ENCODE measurements at regions not wholly inside any gene's neighbourhood (a gene's known extent, or its start where the extent isn't known, plus 50 kb on each side); places are given as distances from the start of the nearest gene placed in this dataset.

DNA sequence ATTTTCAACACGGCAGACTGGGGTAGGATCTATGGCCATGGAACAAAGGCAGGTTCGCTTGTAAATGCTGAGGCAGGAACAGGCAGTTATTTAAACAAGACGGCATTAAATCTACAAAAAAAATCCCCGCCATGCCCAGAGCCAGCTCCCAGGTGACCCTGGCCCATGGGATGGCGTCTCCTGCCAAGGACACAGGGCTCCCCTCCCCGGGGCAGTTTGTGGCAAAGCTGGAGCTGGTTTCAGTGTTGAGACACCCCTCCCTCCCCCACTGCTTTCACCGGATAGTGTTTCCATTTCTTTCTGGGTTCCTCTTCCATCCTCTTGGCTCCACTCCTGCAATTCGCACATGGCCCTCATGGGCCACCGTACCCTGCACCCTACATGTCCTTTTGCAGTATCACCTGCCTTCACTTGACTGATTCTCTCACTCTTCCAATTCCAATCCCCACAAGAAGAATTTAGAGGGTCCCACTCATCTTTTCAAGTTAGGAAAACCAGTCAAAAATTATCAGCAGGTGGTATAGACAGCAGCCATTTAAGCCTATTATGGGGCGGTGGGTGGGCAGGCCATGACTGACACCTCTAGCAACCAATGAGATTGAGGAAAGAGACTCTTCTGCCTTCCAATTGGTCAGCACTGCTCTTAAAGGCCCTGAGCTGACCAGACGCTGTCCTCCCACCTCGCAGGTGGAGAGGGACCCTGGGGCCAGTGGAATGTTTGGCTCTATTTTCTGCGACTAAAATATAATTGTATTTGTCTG is 52.0 kb downstream of the OLIG1 start:
- TF ChIP-seq, protein P1, sequence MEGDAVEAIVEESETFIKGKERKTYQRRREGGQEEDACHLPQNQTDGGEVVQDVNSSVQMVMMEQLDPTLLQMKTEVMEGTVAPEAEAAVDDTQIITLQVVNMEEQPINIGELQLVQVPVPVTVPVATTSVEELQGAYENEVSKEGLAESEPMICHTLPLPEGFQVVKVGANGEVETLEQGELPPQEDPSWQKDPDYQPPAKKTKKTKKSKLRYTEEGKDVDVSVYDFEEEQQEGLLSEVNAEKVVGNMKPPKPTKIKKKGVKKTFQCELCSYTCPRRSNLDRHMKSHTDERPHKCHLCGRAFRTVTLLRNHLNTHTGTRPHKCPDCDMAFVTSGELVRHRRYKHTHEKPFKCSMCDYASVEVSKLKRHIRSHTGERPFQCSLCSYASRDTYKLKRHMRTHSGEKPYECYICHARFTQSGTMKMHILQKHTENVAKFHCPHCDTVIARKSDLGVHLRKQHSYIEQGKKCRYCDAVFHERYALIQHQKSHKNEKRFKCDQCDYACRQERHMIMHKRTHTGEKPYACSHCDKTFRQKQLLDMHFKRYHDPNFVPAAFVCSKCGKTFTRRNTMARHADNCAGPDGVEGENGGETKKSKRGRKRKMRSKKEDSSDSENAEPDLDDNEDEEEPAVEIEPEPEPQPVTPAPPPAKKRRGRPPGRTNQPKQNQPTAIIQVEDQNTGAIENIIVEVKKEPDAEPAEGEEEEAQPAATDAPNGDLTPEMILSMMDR (IDR thresholded peaks at IDR 0.05; ENCODE audit: low read depth, low read length) = no peak
- peak; percentile 13 to 31 for DNase-seq (ENCODE audit: low read depth in 2 of 2)
- H3K4me3 ChIP-seq (replicated peaks in 1 of 2; ENCODE audit: low read depth in 2 of 2, low read length in 2 of 2) = no peak overlapping the region

DNA sequence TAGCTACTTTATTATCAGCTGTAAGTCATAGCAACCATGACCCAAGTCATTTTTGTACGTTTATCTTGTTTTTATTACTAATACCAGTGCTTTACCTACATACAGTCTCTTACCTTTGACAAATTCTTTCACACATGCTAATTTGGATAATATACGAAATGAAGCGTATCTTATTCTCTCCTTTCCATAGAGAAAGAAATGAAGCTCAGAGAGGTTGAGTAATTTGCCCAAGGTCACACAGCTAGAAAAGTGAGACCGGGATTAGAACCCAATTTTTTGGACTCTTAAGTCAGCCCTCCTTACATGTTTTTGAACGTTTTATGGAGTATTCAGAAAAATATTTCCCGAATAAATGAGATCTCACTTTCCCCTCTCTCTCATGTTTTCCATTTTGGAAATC is 52.6 kb downstream of the OLIG1 start:
- no peak for DNase-seq (ENCODE audit: low read depth in 2 of 2)
- H3K4me3 ChIP-seq (replicated peaks in 1 of 2; ENCODE audit: low read depth in 2 of 2, low read length in 2 of 2) = no peak overlapping the region
- TF ChIP-seq, protein P1 (IDR thresholded peaks at IDR 0.05; ENCODE audit: low read depth, low read length) = no peak

DNA sequence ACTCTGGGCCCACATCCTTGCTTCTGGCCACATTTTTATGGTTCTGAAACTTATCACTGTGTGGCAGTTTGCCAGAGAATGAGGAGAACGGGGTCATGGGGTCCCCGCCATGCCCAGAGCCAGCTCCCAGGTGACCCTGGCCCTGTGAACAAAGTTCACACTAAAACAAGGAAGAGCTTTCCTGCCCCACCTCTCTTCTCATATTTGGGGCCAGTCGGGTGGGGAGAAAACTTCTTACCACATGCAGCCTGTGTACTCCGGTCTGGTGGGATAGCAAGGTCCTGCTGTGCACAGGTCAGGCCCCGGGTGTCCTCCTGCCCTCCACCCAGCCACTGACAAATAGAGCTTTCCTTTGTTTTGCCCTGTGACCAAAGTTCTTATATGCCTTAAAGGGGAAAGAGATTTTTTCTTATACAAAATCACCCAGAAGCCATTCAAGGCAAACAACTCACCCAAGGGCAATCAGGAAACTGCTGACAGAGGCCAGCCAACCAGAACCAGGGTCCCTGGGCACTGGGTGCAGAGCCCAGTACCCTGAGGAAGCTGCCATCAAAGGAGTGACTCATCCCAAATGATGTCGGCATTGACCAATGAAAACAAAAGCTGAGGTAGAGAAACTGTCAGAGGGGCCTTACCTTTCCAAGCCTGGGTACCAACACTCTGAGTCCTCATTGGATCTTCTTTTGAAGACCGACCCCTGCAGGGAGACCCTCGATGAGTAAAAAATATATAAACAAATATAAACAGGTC is 53.6 kb downstream of the OLIG1 start:
- TF ChIP-seq, protein P1 (IDR thresholded peaks at IDR 0.05; ENCODE audit: low read depth, low read length) = no peak
- no peak for DNase-seq (ENCODE audit: low read depth in 2 of 2)
- no peak overlapping the region for H3K4me3 ChIP-seq (replicated peaks in 1 of 2; ENCODE audit: low read depth in 2 of 2, low read length in 2 of 2)

DNA sequence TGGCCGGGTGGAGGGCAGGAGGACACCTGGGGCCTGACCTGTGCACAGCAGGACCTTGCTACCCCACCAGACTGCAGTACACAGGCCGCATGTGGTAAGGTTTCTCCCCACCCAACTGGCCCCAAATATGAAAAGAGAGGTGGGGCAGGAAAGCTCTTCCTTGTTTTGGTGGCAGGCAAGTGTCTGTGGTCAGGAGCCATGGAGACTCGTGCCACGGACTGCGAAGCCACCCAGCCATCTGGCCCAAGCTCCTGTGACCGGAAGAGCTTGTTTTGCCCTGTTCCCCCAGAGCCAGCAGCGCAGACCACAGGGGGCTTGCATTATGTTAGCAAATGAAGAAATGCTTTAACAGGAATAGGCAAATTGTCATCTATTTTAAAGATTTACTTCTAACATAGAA is 54.9 kb downstream of the OLIG1 start:
- TF ChIP-seq, protein P1 (IDR thresholded peaks at IDR 0.05; ENCODE audit: low read depth, low read length) = no peak
- H3K4me3 ChIP-seq (replicated peaks in 1 of 2; ENCODE audit: low read depth in 2 of 2, low read length in 2 of 2) = no peak overlapping the region
- DNase-seq (ENCODE audit: low read depth in 2 of 2) = no peak

DNA sequence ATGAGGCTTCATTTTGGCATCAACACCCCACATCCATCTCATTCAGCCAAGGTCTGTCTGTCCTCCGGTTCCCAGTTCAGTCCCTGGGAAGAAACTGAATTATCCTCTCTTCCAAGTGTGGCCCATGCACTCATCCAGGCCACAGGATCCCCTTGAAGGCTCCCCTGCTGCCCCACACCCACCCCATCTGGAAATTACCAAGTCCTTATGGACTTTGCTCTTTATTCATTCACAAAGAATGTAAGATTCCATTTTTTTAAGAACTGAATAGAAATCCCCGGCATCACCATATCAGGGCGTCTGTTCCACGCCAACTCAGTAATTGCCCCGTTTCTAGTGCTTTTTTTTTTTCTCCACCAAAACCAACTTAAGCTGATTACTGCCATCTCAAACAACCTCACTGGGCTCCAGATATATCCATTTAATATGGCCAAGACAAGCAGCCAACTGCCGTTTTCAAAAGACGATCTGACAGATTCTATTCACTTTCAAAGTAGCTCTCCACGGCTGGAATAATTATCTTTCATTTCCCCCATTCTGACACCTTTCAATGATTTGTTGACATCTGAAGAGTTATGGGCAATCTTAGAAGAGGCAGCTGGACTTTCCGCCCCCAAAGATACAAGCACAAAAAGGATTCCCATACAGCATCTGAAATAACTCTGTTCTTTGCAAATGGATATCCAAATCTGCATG is 55.9 kb downstream of the OLIG1 start:
- no peak for DNase-seq (ENCODE audit: low read depth in 2 of 2)
- TF ChIP-seq, protein P1 (IDR thresholded peaks at IDR 0.05; ENCODE audit: low read depth, low read length) = no peak
- H3K4me3 ChIP-seq (replicated peaks in 1 of 2; ENCODE audit: low read depth in 2 of 2, low read length in 2 of 2) = no peak overlapping the region

DNA sequence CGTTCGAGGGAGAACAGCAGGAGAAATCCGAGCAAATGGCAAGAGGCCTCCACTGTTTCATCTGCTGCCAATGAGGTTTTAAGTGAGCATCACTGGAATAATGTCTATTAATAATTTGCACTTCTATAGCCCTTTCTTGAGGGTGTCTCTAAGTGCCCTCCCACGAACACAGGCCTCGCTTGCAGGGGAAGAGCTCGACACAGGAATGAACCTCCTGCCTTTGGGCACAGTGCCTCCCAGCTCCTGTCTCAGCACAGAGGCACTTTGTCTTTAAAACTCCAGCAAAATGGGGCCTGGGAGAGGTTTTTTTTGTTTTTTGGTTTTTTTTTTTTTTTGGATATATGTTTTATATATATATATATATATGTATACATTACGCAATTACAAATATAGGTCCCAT is 56.6 kb downstream of the OLIG1 start:
- no peak for DNase-seq (ENCODE audit: low read depth in 2 of 2)
- TF ChIP-seq, protein P1 (IDR thresholded peaks at IDR 0.05; ENCODE audit: low read depth, low read length) = no peak
- H3K4me3 ChIP-seq (replicated peaks in 1 of 2; ENCODE audit: low read depth in 2 of 2, low read length in 2 of 2) = no peak overlapping the region

Measured in cardiac fibroblast (primary cell).